ENCODE measurements at regions not wholly inside any gene's neighbourhood (a gene's known extent, or its start where the extent isn't known, plus 50 kb on each side); places are given as distances from the start of the nearest gene placed in this dataset.

- H3K4me3 ChIP-seq (ENCODE audit: low read depth, low read length) = no peak overlapping the region
- no peak for TF ChIP-seq CTCF (IDR thresholded peaks at IDR 0.05; ENCODE audit: insufficient read depth, low read length)
- DNase-seq (ENCODE audit: low read depth) = no peak
Observed at GRCh38 chr15:91752081-91752785, 101.3 kb upstream of the SLCO3A1 start.

GRCh38 chr15:91759560-91759959 is 93.9 kb upstream of the SLCO3A1 start:
- TF ChIP-seq CTCF (IDR thresholded peaks at IDR 0.05; ENCODE audit: insufficient read depth, low read length) = no peak
- no peak overlapping the region for H3K4me3 ChIP-seq (ENCODE audit: low read depth, low read length)

GRCh38 chr15:91765660-91766059 is 87.8 kb upstream of the SLCO3A1 start:
- H3K4me3 ChIP-seq (ENCODE audit: low read depth, low read length) = no peak overlapping the region
- no peak for DNase-seq (ENCODE audit: low read depth)
- no peak for TF ChIP-seq CTCF (IDR thresholded peaks at IDR 0.05; ENCODE audit: insufficient read depth, low read length)

More at GRCh38 chr15:91759560-91759959, 93.9 kb upstream of the SLCO3A1 start:
- no peak for DNase-seq (ENCODE audit: low read depth)

- DNase-seq (ENCODE audit: low read depth) = no peak
- TF ChIP-seq CTCF (IDR thresholded peaks at IDR 0.05; ENCODE audit: insufficient read depth, low read length) = no peak
- H3K4me3 ChIP-seq (ENCODE audit: low read depth, low read length) = no peak overlapping the region
Observed at GRCh38 chr15:91769476-91769875, 84.0 kb upstream of the SLCO3A1 start.

- no peak for DNase-seq (ENCODE audit: low read depth)
- no peak overlapping the region for H3K4me3 ChIP-seq (ENCODE audit: low read depth, low read length)
- TF ChIP-seq CTCF (IDR thresholded peaks at IDR 0.05; ENCODE audit: insufficient read depth, low read length) = no peak
Observed at GRCh38 chr15:91769894-91770293, 83.6 kb upstream of the SLCO3A1 start.

GRCh38 chr15:91776104-91776503 is 77.4 kb upstream of the SLCO3A1 start:
- DNase-seq (ENCODE audit: low read depth) = no peak
- TF ChIP-seq CTCF (IDR thresholded peaks at IDR 0.05; ENCODE audit: insufficient read depth, low read length) = no peak
- no peak overlapping the region for H3K4me3 ChIP-seq (ENCODE audit: low read depth, low read length)

- no peak for DNase-seq (ENCODE audit: low read depth)
- no peak overlapping the region for H3K4me3 ChIP-seq (ENCODE audit: low read depth, low read length)
- TF ChIP-seq CTCF (IDR thresholded peaks at IDR 0.05; ENCODE audit: insufficient read depth, low read length) = no peak
Observed at GRCh38 chr15:91779960-91780359, 73.5 kb upstream of the SLCO3A1 start.
